SK-N-SH (cell line): ENCODE measurements at regions not wholly inside any gene's neighbourhood (a gene's known extent, or its start where the extent isn't known, plus 50 kb on each side); places are given as distances from the start of the nearest gene placed in this dataset.

ENCODE experiments used
- CHD2 ChIP-seq: fragments of 150-350 bp; IDR thresholded peaks from 2 replicates; pipeline ENCODE4 v1.6.1; 2018; ENCODE audit warnings: low read length; ENCODE audit not compliant: partially characterized antibody
- CTCF ChIP-seq: fragments of 200-600 bp; sonication (generic); IDR thresholded peaks from 2 replicates; pipeline ENCODE4 v1.6.1; 2017; ENCODE audit warnings: antibody characterized with exemption, mild to moderate bottlenecking, moderate library complexity
- EP300 ChIP-seq, 2 experiments: IDR thresholded peaks; 2 replicates each; pipeline versions ENCODE4 v1.4.0 to v1.6.1; 2012; ENCODE audit warnings: borderline replicate concordance in 1 of 2, low read depth in 1 of 2, low read length in 1 of 2
- EZH2phosphoT487 ChIP-seq: fragments of 200-600 bp; sonication (generic); IDR thresholded peaks from 2 replicates; pipeline ENCODE4 v1.6.1; 2017; ENCODE audit warnings: low read depth, mixed run types, mild to moderate bottlenecking, antibody characterized with exemption, moderate library complexity, borderline replicate concordance
- GABPA ChIP-seq: IDR thresholded peaks from 2 replicates; pipeline ENCODE4 v1.4.0; 2012; ENCODE audit warnings: low read depth, mild to moderate bottlenecking
- POLR2AphosphoS5 ChIP-seq: IDR thresholded peaks from 2 replicates; pipeline ENCODE4 v1.6.1; 2012; ENCODE audit warnings: low read depth, low read length
- RAD21 ChIP-seq: IDR thresholded peaks from 2 replicates; pipeline ENCODE4 v1.6.1; 2012; ENCODE audit warnings: mild to moderate bottlenecking, low read length
- RFX5 ChIP-seq: IDR thresholded peaks from 2 replicates; pipeline ENCODE4 v1.6.1; 2012; ENCODE audit warnings: mild to moderate bottlenecking, improper control_type of control experiment, low read length
- SIN3A ChIP-seq: IDR thresholded peaks from 2 replicates; pipeline ENCODE4 v1.6.1; 2012; ENCODE audit warnings: low read depth, mild to moderate bottlenecking, low read length, moderate library complexity, borderline replicate concordance
- SMC3 ChIP-seq: IDR thresholded peaks from 2 replicates; pipeline ENCODE4 v1.6.1; 2012; ENCODE audit warnings: low read depth, low read length, improper control_type of control experiment
- TCF12 ChIP-seq: IDR thresholded peaks from 2 replicates; pipeline ENCODE4 v1.4.0; 2012
- YY1 ChIP-seq: IDR thresholded peaks from 2 replicates; pipeline ENCODE4 v1.4.0; 2012; ENCODE audit warnings: low read depth, mild to moderate bottlenecking

- no peak for TF ChIP-seq SIN3A
- TF ChIP-seq GABPA = no peak
- no peak for TF ChIP-seq CHD2
- TF ChIP-seq CTCF = no peak
- TF ChIP-seq YY1 = no peak
- TF ChIP-seq RFX5 = no peak
- TF ChIP-seq TCF12 = no peak
- TF ChIP-seq POLR2AphosphoS5 = no peak
- no peak for TF ChIP-seq EP300 (IDR thresholded peaks at IDR 0.05; ENCODE audit: borderline replicate concordance in 1 of 2, low read depth in 1 of 2, low read length in 1 of 2)
- no peak for TF ChIP-seq EZH2phosphoT487
- no peak for TF ChIP-seq SMC3
- no peak for TF ChIP-seq RAD21
These were observed 104.9 kb downstream of the AXIN2 start for GRCh38 chr17:65456368-65457151.
